ENCODE measurements at regions not wholly inside any gene's neighbourhood (a gene's known extent, or its start where the extent isn't known, plus 50 kb on each side); places are given as distances from the start of the nearest gene placed in this dataset.

GRCh38 chr10:129105266-129105665 is 361.8 kb upstream of the MGMT start:
- TF ChIP-seq CTCF (IDR thresholded peaks at IDR 0.05 in 2 of 3, conservative IDR thresholded peaks at IDR 0.05 in 1 of 3; ENCODE audit: borderline replicate concordance in 1 of 3, insufficient read depth in 1 of 3, low read depth in 2 of 3, low read length in 2 of 3), result no peak
- TF ChIP-seq FOSL1 (IDR thresholded peaks at IDR 0.05; ENCODE audit: low read depth), result no peak
- no peak for TF ChIP-seq EGR1 (IDR thresholded peaks at IDR 0.05; ENCODE audit: low read depth)
- TF ChIP-seq EZH2phosphoT487 (IDR thresholded peaks at IDR 0.05; ENCODE audit: borderline replicate concordance), result no peak
- TF ChIP-seq POLR2AphosphoS5 (IDR thresholded peaks at IDR 0.05; ENCODE audit: low read depth, low read length), result no peak
- ATAC-seq (no peak), DNase-seq (ENCODE audit: low read depth, low spot score) (no peak)
- no peaks in the 10 kb centered on the region for H3K79me2 ChIP-seq (ENCODE audit: insufficient read depth, low read length)
- RAD21 ChIA-PET (ENCODE audit: low non-redundant PET in 1 of 2, low total read pairs in 2 of 2, uncharacterized antibody in 2 of 2, unreplicated experiment in 2 of 2), result no interaction called here
- H4K20me1 ChIP-seq (ENCODE audit: insufficient read depth), result no peaks in the 10 kb centered on the region
- no TSS peak for BruUV-seq (replicated peaks)
- no peaks in the 10 kb centered on the region for H3K4me1 ChIP-seq (ENCODE audit: control insufficient read depth in 1 of 2, insufficient read depth in 2 of 2, low read length in 2 of 2)
- no peaks in the 10 kb centered on the region for H3K9me2 ChIP-seq (ENCODE audit: insufficient read depth)
- CTCF ChIA-PET, result no interaction called here
- intact Hi-C loops (cut with micrococcal nuclease), result no loop called here
- POLR2A ChIA-PET, result no interaction called here
- no peak overlapping the region for H2AFZ ChIP-seq (ENCODE audit: low read depth, low read length, poor library complexity, severe bottlenecking)
- no peak overlapping the region for H3K4me2 ChIP-seq (ENCODE audit: low read length)
- no peaks in the 10 kb centered on the region; a peak in 1 of 4 replicates for H3K36me3 ChIP-seq (ENCODE audit: control insufficient read depth in 1 of 2, insufficient read depth in 2 of 2, low read length in 2 of 2)
- no peak overlapping the region for H3K9ac ChIP-seq (ENCODE audit: low read length)
- H3K4me3 ChIP-seq (replicated peaks in 1 of 2; ENCODE audit: low read depth in 1 of 2, low read length in 2 of 2), result no peak overlapping the region
- no peaks in the 10 kb centered on the region for H3K27me3 ChIP-seq (ENCODE audit: insufficient read depth, low read length)
- no peak overlapping the region for H3K27ac ChIP-seq (ENCODE audit: low read depth, low read length)
- H3K9me3 ChIP-seq (ENCODE audit: control insufficient read depth in 1 of 2, insufficient read depth in 1 of 2, low read depth in 1 of 2, low read length in 2 of 2), result peaks cover 9 to 17% of the 10 kb centered on the region in 2 experiments; a peak in 2 of 4 replicates

GRCh38 chr10:129106314-129106713 is 360.7 kb upstream of the MGMT start:
- BruUV-seq (replicated peaks), result no TSS peak
- RAD21 ChIA-PET (ENCODE audit: low non-redundant PET in 1 of 2, low total read pairs in 2 of 2, uncharacterized antibody in 2 of 2, unreplicated experiment in 2 of 2), result no interaction called here
- ATAC-seq (no peak), DNase-seq (ENCODE audit: low read depth, low spot score) (no peak)
- intact Hi-C loops (cut with micrococcal nuclease), result no loop called here
- CTCF ChIA-PET, result no interaction called here
- no peaks in the 10 kb centered on the region for H3K4me1 ChIP-seq (ENCODE audit: control insufficient read depth in 1 of 2, insufficient read depth in 2 of 2, low read length in 2 of 2)
- no peak overlapping the region for H3K27ac ChIP-seq (ENCODE audit: low read depth, low read length)
- H3K9me3 ChIP-seq (ENCODE audit: control insufficient read depth in 1 of 2, insufficient read depth in 1 of 2, low read depth in 1 of 2, low read length in 2 of 2), result peaks cover 9 to 17% of the 10 kb centered on the region in 2 experiments; a peak in 2 of 4 replicates
- H3K9me2 ChIP-seq (ENCODE audit: insufficient read depth), result no peaks in the 10 kb centered on the region
- no peak overlapping the region for H3K4me3 ChIP-seq (replicated peaks in 1 of 2; ENCODE audit: low read depth in 1 of 2, low read length in 2 of 2)
- no peak overlapping the region for H3K9ac ChIP-seq (ENCODE audit: low read length)
- POLR2A ChIA-PET, result no interaction called here
- no peaks in the 10 kb centered on the region for H3K27me3 ChIP-seq (ENCODE audit: insufficient read depth, low read length)
- no peaks in the 10 kb centered on the region for H4K20me1 ChIP-seq (ENCODE audit: insufficient read depth)
- H3K36me3 ChIP-seq (ENCODE audit: control insufficient read depth in 1 of 2, insufficient read depth in 2 of 2, low read length in 2 of 2), result no peaks in the 10 kb centered on the region; a peak in 1 of 4 replicates
- H2AFZ ChIP-seq (ENCODE audit: low read depth, low read length, poor library complexity, severe bottlenecking), result no peak overlapping the region
- no peaks in the 10 kb centered on the region for H3K79me2 ChIP-seq (ENCODE audit: insufficient read depth, low read length)
- no peak overlapping the region for H3K4me2 ChIP-seq (ENCODE audit: low read length)
- TF ChIP-seq MAX (IDR thresholded peaks at IDR 0.05) (no peak), SP1 (IDR thresholded peaks at IDR 0.05; ENCODE audit: low read depth) (no peak), EGR1 (IDR thresholded peaks at IDR 0.05; ENCODE audit: low read depth) (no peak), POLR2A (IDR thresholded peaks at IDR 0.05; ENCODE audit: borderline replicate concordance, extremely low read depth, insufficient read depth, insufficient read length) (no peak), POLR2AphosphoS5 (IDR thresholded peaks at IDR 0.05; ENCODE audit: low read depth, low read length) (no peak), ELF1 (IDR thresholded peaks at IDR 0.05; ENCODE audit: borderline replicate concordance, low read depth) (no peak), FOSL1 (IDR thresholded peaks at IDR 0.05; ENCODE audit: low read depth) (no peak), ZBTB33 (IDR thresholded peaks at IDR 0.05; ENCODE audit: extremely low read depth, insufficient replicate concordance, low read length) (no peak), EZH2phosphoT487 (IDR thresholded peaks at IDR 0.05; ENCODE audit: borderline replicate concordance) (no peak), CTCF (IDR thresholded peaks at IDR 0.05 in 2 of 3, conservative IDR thresholded peaks at IDR 0.05 in 1 of 3; ENCODE audit: borderline replicate concordance in 1 of 3, insufficient read depth in 1 of 3, low read depth in 2 of 3, low read length in 2 of 3) (no peak), CBX3 (IDR thresholded peaks at IDR 0.05; ENCODE audit: low read depth) (no peak)
